SK-N-MC (cell line): ENCODE measurements at regions not wholly inside any gene's neighbourhood (a gene's known extent, or its start where the extent isn't known, plus 50 kb on each side); places are given as distances from the start of the nearest gene placed in this dataset.
A peak's percentile ranks its signal among the peaks of the same experiment; 100 is the strongest.
"Not testable (repeated sequence)": the region's sequence is repeated elsewhere in the genome, so short reads cannot be mapped to it uniquely, and the experiment has no call there.

Experiments used
- DNase-seq: peaks from one replicate; pipeline ENCODE4 v3.0.0-alpha.2; 2011; ENCODE audit warnings: low read depth, low spot score
- H3K27ac ChIP-seq: fragments of 200-600 bp; sonication (generic); 2 replicates; pipeline ENCODE4 v1.5.1; 2016; ENCODE audit warnings: mixed run types
- H3K36me3 ChIP-seq: fragments of 200-600 bp; sonication (generic); 2 replicates; pipeline ENCODE4 v1.6.1; 2017; ENCODE audit warnings: antibody characterized with exemption, low read length, mixed read lengths; ENCODE audit not compliant: insufficient read depth
- H3K4me3 ChIP-seq: fragments of 200-600 bp; sonication (generic); 2 replicates; pipeline ENCODE4 v1.5.1; 2016
- H3K9ac ChIP-seq: fragments of 200-600 bp; sonication (generic); 2 replicates; pipeline ENCODE4 v1.8.0; 2017; ENCODE audit warnings: mixed run types, mixed read lengths; ENCODE audit not compliant: insufficient read length
- H3K9me3 ChIP-seq: fragments of 200-600 bp; sonication (generic); 2 replicates; pipeline ENCODE4 v1.6.1; 2017; ENCODE audit warnings: low read depth, mild to moderate bottlenecking, antibody characterized with exemption, low read length, moderate library complexity, mixed read lengths
- EZH2 ChIP-seq: fragments of 200-600 bp; sonication (generic); IDR thresholded peaks from one replicate; pipeline ENCODE4 v1.6.1; 2017; ENCODE audit warnings: antibody characterized with exemption
- FOXP2 ChIP-seq: optimal IDR thresholded peaks from 2 replicates; pipeline ENCODE3; 2011; ENCODE audit warnings: mild to moderate bottlenecking, moderate library complexity; ENCODE audit not compliant: insufficient read depth; ENCODE audit errors: extremely low read length, control extremely low read depth
- POLR2AphosphoS5 ChIP-seq: IDR thresholded peaks from 2 replicates; pipeline ENCODE4 v1.6.1; 2012; ENCODE audit warnings: mild to moderate bottlenecking, low read depth, low read length, borderline replicate concordance

- Histone ChIP-seq H3K36me3 (no peaks in the 10 kb centered on the region), H3K27ac (no peak overlapping the region), H3K9me3 (no peaks in the 10 kb centered on the region), H3K9ac (no peak overlapping the region), H3K4me3 (no peak overlapping the region)
- TF ChIP-seq EZH2 = no peak
- no peak for TF ChIP-seq POLR2AphosphoS5
- no peak for TF ChIP-seq FOXP2
- DNase-seq = no peak
These were observed 112.7 kb upstream of the SERPINE2 start for GRCh38 chr2:224151680-224152310.

- Histone ChIP-seq H3K36me3 (no peaks in the 10 kb centered on the region), H3K9ac (no peak overlapping the region), H3K27ac (no peak overlapping the region), H3K4me3 (no peak overlapping the region), H3K9me3 (no peaks in the 10 kb centered on the region)
- TF ChIP-seq FOXP2 (no peak), EZH2 (no peak), POLR2AphosphoS5 (no peak)
- DNase-seq = no peak
These were observed 112.1 kb upstream of the SERPINE2 start for GRCh38 chr2:224151161-224151560.

GRCh38 chr2:224148058-224148457 lies 109.0 kb upstream of the SERPINE2 start:
- not testable (repeated sequence) for DNase-seq, H3K27ac ChIP-seq, H3K4me3 ChIP-seq, H3K9me3 ChIP-seq, H3K9ac ChIP-seq, H3K36me3 ChIP-seq

DNA sequence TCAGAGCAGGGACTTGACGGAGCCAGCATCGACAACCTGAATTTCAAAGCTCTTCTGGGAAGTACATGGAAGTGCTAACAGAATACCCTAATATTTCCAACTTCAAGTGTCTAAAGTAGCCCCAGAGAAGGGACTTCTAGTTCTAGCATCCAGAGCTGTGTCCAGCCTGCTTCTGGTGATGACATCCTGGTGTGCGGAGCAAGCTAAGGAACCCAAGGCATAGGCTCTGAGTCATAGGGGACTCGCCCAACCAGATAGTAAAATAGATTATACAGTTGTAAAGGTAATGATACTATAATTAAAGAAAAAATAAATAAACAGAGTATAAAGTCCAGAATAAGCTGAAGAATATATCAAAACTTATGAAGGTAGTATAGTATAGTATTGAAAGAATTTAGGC lies 108.1 kb upstream of the SERPINE2 start:
- Histone ChIP-seq H3K27ac (no peak overlapping the region), H3K4me3 (no peak overlapping the region), H3K36me3 (no peaks in the 10 kb centered on the region), H3K9me3 (no peaks in the 10 kb centered on the region), H3K9ac (no peak overlapping the region)
- DNase-seq = no peak
- TF ChIP-seq FOXP2 = no peak
- no peak for TF ChIP-seq EZH2
- TF ChIP-seq POLR2AphosphoS5 = no peak

DNA sequence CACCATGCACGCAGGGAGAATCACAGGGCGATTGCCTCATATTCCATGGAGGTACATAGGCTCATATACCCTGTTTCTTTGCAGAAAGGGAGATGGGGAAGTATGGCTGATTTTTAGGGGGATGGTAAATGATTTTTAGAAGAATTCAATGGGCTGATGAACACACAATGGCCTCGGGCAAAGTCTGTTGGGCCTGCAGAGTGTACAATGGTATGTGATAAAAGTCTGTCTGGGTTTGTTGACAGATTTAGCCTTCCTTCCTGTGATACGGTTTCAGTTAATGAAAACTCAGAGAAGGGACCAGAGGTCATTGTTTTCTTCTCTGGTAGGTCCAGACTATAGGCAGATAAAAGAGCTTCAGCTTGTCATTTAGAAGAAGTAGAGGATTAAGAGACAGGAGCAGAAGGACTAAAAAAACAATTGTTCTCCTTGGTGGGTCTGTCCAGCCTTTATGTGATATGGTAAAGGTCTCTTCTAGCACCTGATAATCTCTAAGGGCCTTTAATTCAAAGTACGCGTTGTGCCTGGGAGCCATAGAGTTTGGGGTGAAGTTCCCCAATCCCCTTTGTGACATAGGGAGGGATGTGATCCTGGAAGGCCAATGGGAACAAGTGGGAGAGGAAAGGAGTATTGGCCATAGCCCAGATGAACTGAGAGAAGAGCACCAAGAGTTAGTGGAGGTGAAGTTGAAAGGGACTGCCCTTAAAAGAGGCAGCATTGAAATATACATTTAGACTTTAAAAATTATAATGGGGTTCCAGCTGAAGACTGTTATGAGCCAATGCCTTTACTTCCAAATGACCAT lies 107.5 kb upstream of the SERPINE2 start:
- Histone ChIP-seq H3K4me3 (no peak overlapping the region), H3K9me3 (no peaks in the 10 kb centered on the region), H3K9ac (no peak overlapping the region), H3K36me3 (no peaks in the 10 kb centered on the region), H3K27ac (no peak overlapping the region)
- TF ChIP-seq POLR2AphosphoS5 = no peak
- no peak for TF ChIP-seq EZH2
- TF ChIP-seq FOXP2 = no peak
- DNase-seq = no peak

DNA sequence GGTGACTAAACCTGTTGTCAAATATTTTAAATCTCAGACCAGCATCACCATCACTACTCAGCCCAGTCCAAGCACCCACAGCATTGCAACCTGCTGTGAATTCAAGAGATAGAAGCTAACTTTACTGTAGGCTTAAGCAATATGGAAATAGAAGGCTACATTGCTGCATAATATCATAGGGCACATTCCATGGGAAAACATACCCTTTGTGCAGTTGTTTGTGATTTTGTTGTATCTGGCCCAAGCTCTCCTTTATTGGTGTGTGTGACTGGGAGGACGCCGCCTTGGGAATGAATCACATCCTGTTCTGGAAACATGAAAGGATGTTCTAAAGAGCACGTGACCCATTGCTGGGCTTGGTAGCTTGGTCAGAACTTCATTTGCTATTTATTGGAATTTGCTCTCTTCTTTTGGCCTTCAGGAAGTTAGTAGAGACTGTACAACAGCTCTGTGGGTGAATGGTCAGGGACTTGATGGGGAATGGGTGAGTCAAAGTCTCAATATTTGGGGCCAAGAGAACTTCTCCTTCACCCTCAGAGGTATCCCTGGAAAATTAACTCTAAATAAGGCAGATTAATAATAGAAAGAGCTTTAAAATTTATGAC lies 106.8 kb upstream of the SERPINE2 start:
- H3K27ac ChIP-seq = no peak overlapping the region
- no peak for TF ChIP-seq EZH2
- no peak for TF ChIP-seq FOXP2
- no peak for TF ChIP-seq POLR2AphosphoS5
- H3K9me3 ChIP-seq = no peaks in the 10 kb centered on the region
- H3K36me3 ChIP-seq = no peaks in the 10 kb centered on the region
- DNase-seq = no peak
- no peak overlapping the region for H3K9ac ChIP-seq
- no peak overlapping the region for H3K4me3 ChIP-seq

DNA sequence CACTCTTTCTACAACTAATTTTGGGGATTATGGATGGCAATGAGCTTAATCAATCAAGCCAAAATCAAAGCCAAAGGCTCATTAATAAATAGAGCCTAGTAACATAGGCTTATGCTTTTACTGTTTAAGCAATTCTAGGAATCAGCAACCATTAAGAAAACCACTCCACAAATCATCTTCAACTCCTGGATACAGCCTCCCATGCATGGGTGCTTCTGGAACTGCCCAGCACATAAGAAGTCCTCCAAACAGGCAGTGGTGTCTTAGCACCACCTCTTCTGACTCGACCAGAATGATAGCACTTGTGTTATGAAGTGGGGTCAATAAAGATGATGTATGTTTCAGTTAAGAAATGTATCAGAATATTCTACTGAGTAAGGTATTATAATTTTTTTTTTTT lies 104.4 kb upstream of the SERPINE2 start:
- H3K9me3 ChIP-seq = no peaks in the 10 kb centered on the region
- 0 out of 2 replicates have a peak overlapping the region, but pooled peaks have one; percentile 93 for H3K27ac ChIP-seq
- H3K36me3 ChIP-seq = no peaks in the 10 kb centered on the region
- TF ChIP-seq FOXP2 = no peak
- TF ChIP-seq POLR2AphosphoS5 = no peak
- TF ChIP-seq EZH2 = no peak
- H3K4me3 ChIP-seq = no peak overlapping the region
- no peak overlapping the region for H3K9ac ChIP-seq
- no peak for DNase-seq

DNA sequence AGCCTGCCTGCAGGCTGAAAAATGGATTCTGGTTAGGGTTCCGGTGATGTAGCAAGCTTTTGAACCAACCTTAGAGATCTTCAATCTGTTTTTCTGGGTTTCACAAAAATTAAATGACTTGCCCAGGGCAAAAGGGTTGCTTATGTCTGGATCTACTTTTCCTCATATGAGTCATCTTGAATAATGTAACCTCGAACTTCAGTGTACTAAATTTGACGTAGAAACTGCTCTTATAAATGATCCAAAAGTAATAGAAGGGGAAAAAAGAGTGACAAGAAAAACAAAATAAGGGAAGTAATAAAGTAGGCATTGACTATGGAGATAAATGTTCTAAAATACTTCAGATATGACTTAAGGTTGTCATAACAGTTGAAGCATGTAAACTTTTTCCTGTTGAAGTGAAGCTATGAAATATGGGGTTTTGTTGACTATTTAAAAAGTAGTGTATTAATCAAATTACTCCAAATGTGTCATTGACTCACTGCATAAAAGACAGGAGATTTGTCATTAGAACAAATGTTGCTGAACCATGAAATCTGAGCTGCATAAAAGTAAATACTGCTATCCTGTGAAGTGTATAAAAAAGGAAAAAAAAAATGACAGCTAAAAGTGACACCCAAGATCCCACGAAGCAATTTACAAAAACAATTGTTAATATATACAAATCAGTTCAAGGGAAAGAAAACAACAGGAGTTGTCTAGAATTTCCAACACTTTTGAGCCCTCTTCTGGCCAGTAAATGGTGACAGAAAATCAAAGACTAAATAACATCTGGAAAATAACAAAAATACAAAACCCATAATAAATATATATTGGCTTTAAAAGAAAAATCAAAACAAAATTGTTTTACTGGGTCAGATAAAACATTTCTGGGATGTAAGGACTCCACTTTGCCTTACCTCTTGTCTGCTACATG lies 103.6 kb upstream of the SERPINE2 start:
- Histone ChIP-seq H3K27ac (peak overlapping the region; percentile 93), H3K9ac (peak overlapping the region; percentile 70), H3K36me3 (no peaks in the 10 kb centered on the region), H3K4me3 (peak overlapping the region; percentile 67), H3K9me3 (no peaks in the 10 kb centered on the region)
- peak; percentile 84 for DNase-seq
- TF ChIP-seq FOXP2 (no peak), POLR2AphosphoS5 (no peak), EZH2 (no peak)
